T-cell (primary cell): ENCODE measurements at regions not wholly inside any gene's neighbourhood (a gene's known extent, or its start where the extent isn't known, plus 50 kb on each side); places are given as distances from the start of the nearest gene placed in this dataset.
A peak's percentile ranks its signal among the peaks of the same experiment; 100 is the strongest.

Source experiments
- ATAC-seq, 4 experiments: fragments of 200-7000 bp in 3 of 4; fragments of 150-1000 bp in 1 of 4; cut with Tn5 transposase; replicated peaks in 1 of 4; 1 replicate in 3 of 4; 2 replicates in 1 of 4; pipeline ENCODE4 v1.10.0; 2021; ENCODE audit warnings: moderate library complexity in 3 of 4, mild to moderate bottlenecking in 2 of 4, moderate number of reproducible peaks in 1 of 4
- CTCF ChIA-PET, 2 donors: fragments of 300-600 bp; sonication (Branson Sonifier 250); formaldehyde crosslinking; loops; one replicate each; lab custom pipeline; 2022; ENCODE audit warnings: antibody characterized with exemption in 2 of 2; lab: Charles Lee
- POLR2A ChIA-PET, 2 donors: fragments of 300-600 bp; sonication (Branson Sonifier 250); formaldehyde crosslinking; loops; one replicate each; lab custom pipeline; 2022; ENCODE audit warnings: antibody characterized with exemption in 2 of 2; lab: Charles Lee
- DNase-seq, 35 experiments: peaks; one replicate each; pipeline versions ENCODE4 v3.0.0 to v3.0.0-alpha.2; 2013 to 2023
- H3K27ac ChIP-seq: one replicate; pipeline ENCODE4 v1.5.1; 2013; ENCODE audit warnings: low read length
- H3K27me3 ChIP-seq, 2 experiments: replicated peaks in 1 of 2; 1 replicate in 1 of 2; 2 replicates in 1 of 2; pipeline versions ENCODE4 v1.6.1 to v1.7.0; 2013; ENCODE audit warnings: low read length in 1 of 2, mixed read lengths in 1 of 2; ENCODE audit not compliant: control insufficient read depth in 2 of 2, insufficient read depth in 2 of 2; ENCODE audit errors: extremely low read depth in 1 of 2
- H3K36me3 ChIP-seq, 2 donors: 1 replicate in 1 of 2; 2 replicates in 1 of 2; pipeline versions ENCODE4 v1.6.1 to v1.7.0; 2013; ENCODE audit warnings: low read length in 1 of 2; ENCODE audit not compliant: control insufficient read depth in 2 of 2, insufficient read depth in 1 of 2; ENCODE audit errors: extremely low read depth in 1 of 2
- H3K4me1 ChIP-seq, 2 experiments: 1 replicate in 1 of 2; 2 replicates in 1 of 2; pipeline versions ENCODE4 v1.6.1 to v1.7.0; 2013; ENCODE audit warnings: low read length in 2 of 2, mixed read lengths in 1 of 2; ENCODE audit not compliant: insufficient read depth in 2 of 2, control insufficient read depth in 1 of 2; ENCODE audit errors: extremely low read depth in 1 of 2
- H3K4me3 ChIP-seq, 2 donors: 1 replicate in 1 of 2; 2 replicates in 1 of 2; pipeline versions ENCODE4 v1.5.1 to v1.7.0; 2013; ENCODE audit warnings: mild to moderate bottlenecking in 2 of 2, low read length in 1 of 2, moderate library complexity in 1 of 2; ENCODE audit not compliant: control insufficient read depth in 1 of 2; ENCODE audit errors: extremely low read depth in 1 of 2
- H3K9me3 ChIP-seq: 2 replicates; pipeline ENCODE4 v1.7.0; 2013
- H3K27ac Mint-ChIP-seq, 2 donors: one replicate each; pipeline ENCODE4 v1.8.0; 2020 to 2021; ENCODE audit warnings: mild to moderate bottlenecking in 2 of 2, mixed read lengths in 2 of 2
- H3K27me3 Mint-ChIP-seq, 2 donors: one replicate each; pipeline ENCODE4 v1.8.0; 2021 to 2022; ENCODE audit warnings: mixed read lengths in 2 of 2
- H3K36me3 Mint-ChIP-seq: one replicate; pipeline ENCODE4 v1.8.0; 2021; ENCODE audit warnings: mixed read lengths
- H3K4me1 Mint-ChIP-seq, 3 donors: one replicate each; pipeline ENCODE4 v1.8.0; 2020 to 2022; ENCODE audit warnings: mixed read lengths in 3 of 3, mild to moderate bottlenecking in 1 of 3
- H3K4me3 Mint-ChIP-seq, 3 donors: one replicate each; pipeline ENCODE4 v1.8.0; 2020 to 2022; ENCODE audit warnings: mild to moderate bottlenecking in 3 of 3, mixed read lengths in 3 of 3, moderate library complexity in 3 of 3
- H3K9me3 Mint-ChIP-seq, 3 donors: one replicate each; pipeline ENCODE4 v1.8.0; 2020 to 2022; ENCODE audit warnings: mixed read lengths in 3 of 3
- WGBS: methylation state at CpG from one replicate; pipeline ENCODE4 v1.1.5; 2013; ENCODE audit warnings: missing lambda C conversion rate; ENCODE audit not compliant: insufficient coverage; 5-methylcytosine and 5-hydroxymethylcytosine counted together

DNA sequence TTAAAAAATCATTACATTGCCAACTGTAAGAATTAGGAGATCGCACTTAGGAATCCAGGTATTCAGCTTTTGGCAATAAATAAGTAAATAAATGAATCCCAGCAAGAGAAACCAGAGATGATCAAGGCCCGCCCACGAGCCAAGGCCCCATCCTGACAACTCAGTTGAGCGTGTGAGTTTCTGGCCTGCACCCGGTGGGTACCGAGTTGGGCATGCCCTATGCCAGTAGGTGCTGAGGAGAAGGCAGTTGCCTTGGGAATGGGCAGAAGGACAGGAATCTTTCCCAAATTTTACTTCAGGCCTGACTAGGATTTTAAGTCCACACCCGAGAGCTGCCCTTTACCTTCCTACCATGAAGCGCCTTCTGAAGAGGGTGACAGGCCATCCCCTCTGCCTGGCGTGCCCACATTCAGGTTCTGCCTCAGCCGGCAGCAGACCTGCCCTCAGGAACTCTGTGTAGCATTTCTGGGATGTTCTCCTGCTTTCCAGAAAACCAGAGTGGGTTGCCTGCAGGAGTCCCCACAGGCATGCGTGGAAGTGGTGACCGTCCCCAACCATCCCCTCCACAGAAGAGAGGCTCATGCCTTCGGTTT is 99.3 kb upstream of the ALDH1A3 start:
- Mint-ChIP-seq H3K27me3 (peaks cover 15 to 29% of the 10 kb centered on the region in 2 donors), H3K36me3 (no peaks in the 10 kb centered on the region), H3K4me1 (peaks cover 0 to 4% (median 0%) of the 10 kb centered on the region in 3 donors), H3K9me3 (no peaks in the 10 kb centered on the region), H3K4me3 (no peak overlapping the region), H3K27ac (no peak overlapping the region)
- peaks cover 0 to 24% of the 10 kb centered on the region in 2 experiments for H3K27me3 ChIP-seq
- no peaks in the 10 kb centered on the region for H3K9me3 ChIP-seq
- ATAC-seq (no peak), DNase-seq (no peak)
- no peaks in the 10 kb centered on the region for H3K36me3 ChIP-seq
- ChIA-PET POLR2A (no interaction called here), CTCF (no interaction called here)
- no peaks in the 10 kb centered on the region for H3K4me1 ChIP-seq
- no peak overlapping the region for H3K27ac ChIP-seq
- 80% methylated on average over 9 of the region's 13 CpGs for WGBS
- H3K4me3 ChIP-seq: no peak overlapping the region

DNA sequence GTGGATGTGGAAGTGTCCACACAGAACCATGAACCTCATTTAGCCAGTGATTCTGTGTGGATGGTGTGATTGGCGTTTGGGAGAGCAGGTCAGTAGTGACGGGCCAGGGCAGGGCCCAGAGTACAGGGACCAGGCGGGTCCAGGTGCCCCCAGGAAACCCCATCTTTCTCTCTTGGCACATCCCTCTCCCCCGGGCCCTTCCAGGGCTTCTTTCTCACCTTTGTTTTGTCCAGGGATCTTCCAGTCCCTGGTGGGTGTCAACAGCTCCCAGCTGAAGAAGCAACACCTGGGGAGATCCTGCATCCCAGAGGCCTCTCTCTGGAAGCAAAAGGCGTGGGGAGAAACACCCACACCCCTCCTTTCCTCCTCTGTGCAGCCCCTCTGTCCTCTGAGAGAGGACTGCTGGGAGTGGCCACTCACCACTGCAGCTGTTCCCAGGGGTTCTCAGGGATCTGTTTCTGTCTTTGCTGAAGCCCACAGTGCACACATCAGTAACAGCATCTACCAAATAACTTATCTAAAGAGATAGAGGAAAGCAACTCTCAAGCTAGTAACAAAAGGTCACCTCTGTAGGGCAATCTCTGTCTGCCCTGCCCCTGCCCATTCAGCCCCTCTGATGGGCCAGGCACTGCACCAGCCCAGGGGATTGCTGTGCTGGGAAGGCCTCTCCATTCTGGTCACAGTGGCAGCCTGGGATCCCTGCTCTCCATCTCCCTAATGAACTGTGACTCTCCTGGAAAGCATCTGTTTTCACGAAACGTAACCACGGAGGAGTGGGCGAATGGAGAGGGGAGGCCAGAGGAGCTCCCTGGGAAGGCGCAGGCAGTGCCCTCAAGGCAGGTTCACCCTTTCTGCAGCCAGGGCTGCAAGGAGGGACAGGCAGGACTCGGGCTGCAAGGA is 98.3 kb upstream of the ALDH1A3 start:
- H3K27ac ChIP-seq: no peak overlapping the region
- H3K9me3 ChIP-seq: no peaks in the 10 kb centered on the region
- H3K4me1 ChIP-seq: no peaks in the 10 kb centered on the region
- ChIA-PET CTCF (no interaction called here), POLR2A (no interaction called here)
- no peaks in the 10 kb centered on the region for H3K9me3 Mint-ChIP-seq
- H3K4me3 Mint-ChIP-seq: no peak overlapping the region
- no peak overlapping the region for H3K4me3 ChIP-seq
- peak in 1 of 35 experiments; percentile 17 for DNase-seq
- 67% methylated on average over 8 of the region's 11 CpGs for WGBS
- ATAC-seq: no peak
- no peak overlapping the region for H3K27ac Mint-ChIP-seq
- peaks cover 11 to 29% of the 10 kb centered on the region in 2 donors for H3K27me3 Mint-ChIP-seq
- H3K4me1 Mint-ChIP-seq: peaks cover 0 to 4% (median 0%) of the 10 kb centered on the region in 3 donors
- H3K27me3 ChIP-seq: peaks cover 0 to 24% of the 10 kb centered on the region in 2 experiments
- H3K36me3 Mint-ChIP-seq: no peaks in the 10 kb centered on the region
- H3K36me3 ChIP-seq: no peaks in the 10 kb centered on the region

DNA sequence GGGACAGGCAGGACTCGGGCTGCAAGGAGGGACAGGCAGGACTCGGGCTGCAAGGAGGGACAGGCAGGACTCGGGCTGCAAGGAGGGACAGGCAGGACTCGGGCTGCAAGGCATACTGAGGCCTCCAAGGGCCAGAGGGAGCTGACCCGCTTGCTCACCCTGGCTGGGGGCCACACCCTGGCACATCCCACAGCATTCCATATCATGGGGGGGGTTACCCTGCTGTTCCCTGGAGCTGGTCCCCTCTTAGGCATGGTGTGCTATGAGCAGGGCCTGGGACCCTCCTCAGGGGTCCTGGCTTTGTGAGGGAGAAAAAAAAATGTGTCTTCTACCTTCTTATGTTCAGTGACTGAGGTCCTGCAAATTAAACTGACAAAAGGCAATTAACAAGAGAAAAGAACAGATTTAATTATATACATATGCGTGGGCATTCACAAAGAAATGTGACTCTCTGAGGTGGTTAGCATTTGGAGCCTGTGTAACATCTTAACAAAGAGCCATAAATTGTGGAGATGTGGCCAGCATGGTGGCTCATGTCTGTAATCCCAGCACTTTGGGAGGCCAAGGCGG is 97.6 kb upstream of the ALDH1A3 start:
- Histone ChIP-seq H3K4me1 (no peaks in the 10 kb centered on the region), H3K36me3 (no peaks in the 10 kb centered on the region), H3K27ac (no peak overlapping the region), H3K27me3 (peaks cover 0 to 29% of the 10 kb centered on the region in 2 experiments), H3K4me3 (no peak overlapping the region), H3K9me3 (no peaks in the 10 kb centered on the region)
- peaks cover 0 to 4% (median 0%) of the 10 kb centered on the region in 3 donors for H3K4me1 Mint-ChIP-seq
- ATAC-seq (no peak), DNase-seq (no peak)
- ChIA-PET CTCF (no interaction called here), POLR2A (no interaction called here)
- no peaks in the 10 kb centered on the region for H3K36me3 Mint-ChIP-seq
- no peaks in the 10 kb centered on the region for H3K9me3 Mint-ChIP-seq
- H3K4me3 Mint-ChIP-seq: no peak overlapping the region
- 60% methylated on average over 1 of the region's 7 CpGs for WGBS
- peaks cover 11 to 29% of the 10 kb centered on the region in 2 donors for H3K27me3 Mint-ChIP-seq
- no peak overlapping the region for H3K27ac Mint-ChIP-seq

DNA sequence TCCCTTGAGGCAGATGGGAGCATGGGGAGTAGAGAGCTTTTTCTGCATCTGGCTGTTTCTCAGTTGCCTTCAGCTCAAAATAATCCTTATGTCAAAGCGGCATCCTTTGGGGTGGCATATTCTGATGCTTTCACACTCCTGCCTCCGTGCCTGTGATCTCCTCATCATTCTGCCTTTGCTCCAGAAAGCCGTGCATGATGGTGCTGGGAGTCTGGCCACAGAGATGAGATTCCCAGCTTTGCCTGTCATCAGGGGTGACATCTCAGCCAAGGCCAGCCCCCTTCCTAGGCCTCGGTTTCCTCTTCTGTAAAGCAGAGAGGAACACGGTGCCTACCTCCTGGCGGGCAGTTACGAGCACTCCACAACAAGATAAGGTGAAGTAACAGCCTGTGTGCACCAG is 96.3 kb upstream of the ALDH1A3 start:
- DNase-seq: no peak
- Mint-ChIP-seq H3K27me3 (peaks cover 8 to 23% of the 10 kb centered on the region in 2 donors), H3K27ac (no peak overlapping the region)

DNA sequence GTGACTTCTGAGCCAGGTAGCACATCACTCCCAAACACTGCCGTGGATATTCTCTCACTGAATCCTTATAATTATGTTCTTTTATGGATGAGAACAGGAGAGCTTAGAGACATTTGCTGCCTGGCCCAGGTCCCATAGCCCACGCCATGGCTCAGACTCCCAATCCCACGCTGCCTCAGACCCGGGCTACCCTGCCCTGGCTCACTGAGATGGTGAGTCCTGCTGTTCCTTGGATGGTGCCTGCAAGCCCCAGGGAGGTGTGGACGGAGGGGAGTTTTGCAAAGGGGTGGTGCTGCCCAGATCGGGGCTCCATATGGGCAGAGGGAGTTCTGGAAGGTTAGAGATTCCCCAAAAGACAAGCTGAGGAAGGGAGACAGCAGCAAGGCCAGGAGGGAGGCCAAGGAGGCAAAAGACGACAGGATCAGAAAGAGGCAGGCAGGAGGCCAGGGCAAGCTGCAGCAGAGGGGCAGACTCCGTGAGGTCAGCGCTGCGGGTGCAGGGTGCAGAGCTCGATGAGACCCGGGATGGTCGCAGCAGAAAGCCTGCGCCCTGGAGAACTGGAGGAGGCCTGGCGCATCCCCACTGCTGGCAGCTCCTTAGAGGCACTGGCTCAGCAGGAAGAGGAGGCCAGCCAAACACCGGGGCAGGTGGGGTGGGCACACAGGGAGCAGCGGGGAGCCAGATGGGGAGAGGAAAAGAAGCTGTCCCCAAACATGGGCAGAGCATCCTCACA is 95.7 kb upstream of the ALDH1A3 start:
- Histone ChIP-seq H3K36me3 (no peaks in the 10 kb centered on the region), H3K27ac (no peak overlapping the region), H3K9me3 (no peaks in the 10 kb centered on the region), H3K4me1 (no peaks in the 10 kb centered on the region), H3K27me3 (peaks cover 0 to 37% of the 10 kb centered on the region in 2 experiments), H3K4me3 (no peak overlapping the region)
- Mint-ChIP-seq H3K9me3 (no peaks in the 10 kb centered on the region), H3K27me3 (peaks cover 8 to 24% of the 10 kb centered on the region in 2 donors), H3K27ac (no peak overlapping the region), H3K4me3 (no peak overlapping the region), H3K36me3 (no peaks in the 10 kb centered on the region), H3K4me1 (peaks cover 0 to 4% (median 0%) of the 10 kb centered on the region in 3 donors)
- WGBS: 87% methylated on average over 14 of the region's 17 CpGs
- CTCF ChIA-PET: no interaction called here
- ATAC-seq: peak in 1 of 4 experiments; percentile 17
- POLR2A ChIA-PET: no interaction called here
- DNase-seq: peak in 1 of 35 experiments; percentile 17

More for the DNA sequence above, 96.3 kb upstream of the ALDH1A3 start:
- no peak for ATAC-seq
- ChIA-PET CTCF (interaction anchor here in 1 of 2 donors (0.5 kb wide), 1 partner anchor 9 kb away, joined by 5 read pairs; no protein-coding TSS in a partner anchor), POLR2A (no interaction called here)
- Histone ChIP-seq H3K9me3 (no peaks in the 10 kb centered on the region), H3K27ac (no peak overlapping the region), H3K4me3 (no peak overlapping the region), H3K4me1 (no peaks in the 10 kb centered on the region), H3K27me3 (peaks cover 0 to 37% of the 10 kb centered on the region in 2 experiments), H3K36me3 (no peaks in the 10 kb centered on the region)
- Mint-ChIP-seq H3K4me3 (no peak overlapping the region), H3K9me3 (no peaks in the 10 kb centered on the region), H3K36me3 (no peaks in the 10 kb centered on the region), H3K4me1 (peaks cover 0 to 4% (median 0%) of the 10 kb centered on the region in 3 donors)
- WGBS: 81% methylated on average over 7 of the region's 7 CpGs
